ENCODE measurements at regions not wholly inside any gene's neighbourhood (a gene's known extent, or its start where the extent isn't known, plus 50 kb on each side); places are given as distances from the start of the nearest gene placed in this dataset.

DNA sequence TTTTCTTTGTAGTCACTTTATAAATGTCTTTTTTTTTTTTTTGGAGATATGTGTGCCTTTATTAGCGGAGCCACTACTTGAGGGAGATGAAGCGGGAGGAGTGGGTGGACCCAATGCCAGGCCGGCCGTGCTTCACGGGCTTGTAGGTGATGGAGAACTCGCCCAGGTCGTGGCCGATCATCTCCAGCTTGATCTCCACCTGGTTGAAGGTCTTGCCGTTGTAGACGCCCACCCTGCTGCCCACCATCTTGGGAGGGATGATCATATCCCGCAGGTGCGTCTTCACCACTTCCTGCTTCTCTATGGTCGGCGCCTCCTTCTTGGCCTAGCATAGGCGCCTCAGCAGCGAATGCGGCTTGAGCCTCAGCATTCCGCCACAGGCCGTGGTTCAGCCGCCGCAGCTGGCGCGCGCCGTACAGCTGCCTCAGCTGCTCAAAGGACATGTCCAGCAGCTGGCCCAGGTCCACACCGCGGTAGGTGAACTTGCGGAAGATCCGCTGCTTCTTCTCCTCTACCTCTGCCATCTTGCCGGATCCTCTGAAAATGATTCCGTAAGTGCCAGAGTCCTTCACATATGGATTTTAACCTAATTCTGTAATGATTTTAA lies 1095.6 kb downstream of the MAT2B start (continued):
- TF ChIP-seq CEBPB (IDR thresholded peaks at IDR 0.05; ENCODE audit: borderline replicate concordance in 1 of 2, low read depth in 2 of 2, low read length in 2 of 2), result no peak
- no peak for TF ChIP-seq MEF2B (IDR thresholded peaks at IDR 0.05; ENCODE audit: partially characterized antibody, poor library complexity, severe bottlenecking)
- no peak for TF ChIP-seq CBFB (IDR thresholded peaks at IDR 0.05; ENCODE audit: low read depth)

GRCh38 chr5:164608507-164608906 lies 1103.1 kb downstream of the MAT2B start:
- no peak for DNase-seq (ENCODE audit: low read depth, low spot score)
- TF ChIP-seq ETV6 (conservative IDR thresholded peaks at IDR 0.05 in 1 of 2, IDR thresholded peaks at IDR 0.05 in 1 of 2; ENCODE audit: borderline replicate concordance in 1 of 2, low read depth in 1 of 2) (no peak), DPF2 (IDR thresholded peaks at IDR 0.05) (no peak), JUND (IDR thresholded peaks at IDR 0.05; ENCODE audit: low read depth, low read length) (no peak), GATAD2B (conservative IDR thresholded peaks at IDR 0.05; ENCODE audit: low read depth) (no peak), PAX5 (IDR thresholded peaks at IDR 0.05; ENCODE audit: borderline replicate concordance, low read depth, low read length) (no peak), ZNF24 (IDR thresholded peaks at IDR 0.05) (no peak), E2F4 (IDR thresholded peaks at IDR 0.05; ENCODE audit: low read depth, low read length) (no peak), RBBP5 (conservative IDR thresholded peaks at IDR 0.05) (no peak), EGR1 (IDR thresholded peaks at IDR 0.05; ENCODE audit: borderline replicate concordance in 1 of 2, low read depth in 2 of 2, low read length in 2 of 2) (no peak), TARDBP (IDR thresholded peaks at IDR 0.05; ENCODE audit: borderline replicate concordance) (no peak), ZSCAN29 (IDR thresholded peaks at IDR 0.05) (no peak), RCOR1 (conservative IDR thresholded peaks at IDR 0.05; ENCODE audit: low read depth, low read length) (no peak), ZNF622 (IDR thresholded peaks at IDR 0.05) (no peak), HDGF (IDR thresholded peaks at IDR 0.05) (no peak), RELB (IDR thresholded peaks at IDR 0.05; ENCODE audit: low read depth) (no peak)
- TF ChIP-seq, protein P1, sequence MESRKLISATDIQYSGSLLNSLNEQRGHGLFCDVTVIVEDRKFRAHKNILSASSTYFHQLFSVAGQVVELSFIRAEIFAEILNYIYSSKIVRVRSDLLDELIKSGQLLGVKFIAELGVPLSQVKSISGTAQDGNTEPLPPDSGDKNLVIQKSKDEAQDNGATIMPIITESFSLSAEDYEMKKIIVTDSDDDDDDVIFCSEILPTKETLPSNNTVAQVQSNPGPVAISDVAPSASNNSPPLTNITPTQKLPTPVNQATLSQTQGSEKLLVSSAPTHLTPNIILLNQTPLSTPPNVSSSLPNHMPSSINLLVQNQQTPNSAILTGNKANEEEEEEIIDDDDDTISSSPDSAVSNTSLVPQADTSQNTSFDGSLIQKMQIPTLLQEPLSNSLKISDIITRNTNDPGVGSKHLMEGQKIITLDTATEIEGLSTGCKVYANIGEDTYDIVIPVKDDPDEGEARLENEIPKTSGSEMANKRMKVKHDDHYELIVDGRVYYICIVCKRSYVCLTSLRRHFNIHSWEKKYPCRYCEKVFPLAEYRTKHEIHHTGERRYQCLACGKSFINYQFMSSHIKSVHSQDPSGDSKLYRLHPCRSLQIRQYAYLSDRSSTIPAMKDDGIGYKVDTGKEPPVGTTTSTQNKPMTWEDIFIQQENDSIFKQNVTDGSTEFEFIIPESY (IDR thresholded peaks at IDR 0.05), result no peak
- Histone ChIP-seq H3K4me2 (ENCODE audit: control insufficient read depth, insufficient read depth) (no peak overlapping the region), H3K79me2 (ENCODE audit: control insufficient read depth, insufficient read depth, low read length) (no peaks in the 10 kb centered on the region), H4K20me1 (ENCODE audit: control insufficient read depth, insufficient read depth) (no peaks in the 10 kb centered on the region), H3K4me1 (ENCODE audit: control insufficient read depth, insufficient read depth, low read length) (no peaks in the 10 kb centered on the region), H3K4me3 (no peak overlapping the region), H2AFZ (ENCODE audit: control insufficient read depth, low read depth, low read length) (no peak overlapping the region), H3K36me3 (ENCODE audit: control insufficient read depth in 2 of 2, insufficient read depth in 2 of 2, low read length in 1 of 2) (no peaks in the 10 kb centered on the region), H3K27ac (ENCODE audit: control insufficient read depth, insufficient read depth) (no peak overlapping the region), H3K9me3 (replicated peaks; ENCODE audit: control insufficient read depth, insufficient read depth, low read length) (no peaks in the 10 kb centered on the region), H3K27me3 (replicated peaks in 1 of 2; ENCODE audit: control insufficient read depth in 2 of 2, insufficient read depth in 2 of 2, low read length in 1 of 2) (no peaks in the 10 kb centered on the region), H3K9ac (ENCODE audit: control insufficient read depth, insufficient read depth, low read length) (no peak overlapping the region)
- no peak for FAIRE-seq
- ChIA-PET RAD21 (ENCODE audit: unreplicated experiment) (no interaction called here), CTCF (interaction anchor here (0.7 kb wide), 1 partner anchor 8 kb away, joined by 3 read pairs; no protein-coding TSS in a partner anchor), POLR2A (no interaction called here), SMC1A (ENCODE audit: uncharacterized antibody, unreplicated experiment) (no interaction called here)
- WGBS (ENCODE audit: insufficient coverage, insufficient replicate concordance, low lambda C conversion rate, missing lambda C conversion rate), result 22% methylated on average over 4 of the region's 4 CpGs
- no peak for ATAC-seq
- intact Hi-C loops (cut with micrococcal nuclease; ENCODE audit: unreplicated experiment) (no loop called here), in situ Hi-C loops (cut with MboI) (no loop called here)
- no TSS peak for BruUV-seq (replicated peaks)

All from GM12878 (cell line).